Mesothelial cell of epicardium (in vitro differentiated cells): ENCODE measurements at regions not wholly inside any gene's neighbourhood (a gene's known extent, or its start where the extent isn't known, plus 50 kb on each side); places are given as distances from the start of the nearest gene placed in this dataset.
"Not testable (repeated sequence)": the region's sequence is repeated elsewhere in the genome, so short reads cannot be mapped to it uniquely, and the experiment has no call there.

Source experiments
- DNase-seq, 2 experiments: peaks; one replicate each; pipeline ENCODE4 v3.0.0; 2021; ENCODE audit warnings: low spot score in 2 of 2; ENCODE audit not compliant: unreplicated experiment in 2 of 2
- H3K27ac Mint-ChIP-seq: 2 replicates; pipeline ENCODE4 v1.8.0; 2021; ENCODE audit warnings: mixed read lengths
- H3K27me3 Mint-ChIP-seq: 2 replicates; pipeline ENCODE4 v1.8.0; 2021; ENCODE audit warnings: low read depth, mixed read lengths
- H3K36me3 Mint-ChIP-seq: 2 replicates; pipeline ENCODE4 v1.8.0; 2021; ENCODE audit warnings: mixed read lengths
- H3K4me1 Mint-ChIP-seq: 2 replicates; pipeline ENCODE4 v1.8.0; 2021; ENCODE audit warnings: mixed read lengths
- H3K4me3 Mint-ChIP-seq: 2 replicates; pipeline ENCODE4 v1.8.0; 2021; ENCODE audit warnings: mild to moderate bottlenecking, moderate library complexity, mixed read lengths
- H3K9me3 Mint-ChIP-seq: 2 replicates; pipeline ENCODE4 v1.8.0; 2021; ENCODE audit warnings: mixed read lengths
- CTCF ChIP-seq: fragments of 200-600 bp; sonication (generic); IDR thresholded peaks from one replicate; pipeline ENCODE4 v1.5.0; 2021; ENCODE audit warnings: antibody characterized with exemption; ENCODE audit not compliant: unreplicated experiment

- TF ChIP-seq CTCF: no peak
- DNase-seq: no peak
- Mint-ChIP-seq H3K27me3 (peaks cover 39% of the 10 kb centered on the region), H3K9me3 (peaks cover 5% of the 10 kb centered on the region), H3K27ac (no peak overlapping the region), H3K4me1 (peaks cover 2% of the 10 kb centered on the region), H3K36me3 (no peaks in the 10 kb centered on the region), H3K4me3 (no peak overlapping the region)
These were observed 472.4 kb upstream of the SALL3 start for GRCh38 chr18:78507217-78507616.

GRCh38 chr18:78508228-78508824 is 471.3 kb upstream of the SALL3 start:
- H3K27me3 Mint-ChIP-seq: peaks cover 39% of the 10 kb centered on the region
- H3K9me3 Mint-ChIP-seq, H3K4me3 Mint-ChIP-seq, DNase-seq, H3K27ac Mint-ChIP-seq, H3K36me3 Mint-ChIP-seq, H3K4me1 Mint-ChIP-seq: not testable (repeated sequence)

DNA sequence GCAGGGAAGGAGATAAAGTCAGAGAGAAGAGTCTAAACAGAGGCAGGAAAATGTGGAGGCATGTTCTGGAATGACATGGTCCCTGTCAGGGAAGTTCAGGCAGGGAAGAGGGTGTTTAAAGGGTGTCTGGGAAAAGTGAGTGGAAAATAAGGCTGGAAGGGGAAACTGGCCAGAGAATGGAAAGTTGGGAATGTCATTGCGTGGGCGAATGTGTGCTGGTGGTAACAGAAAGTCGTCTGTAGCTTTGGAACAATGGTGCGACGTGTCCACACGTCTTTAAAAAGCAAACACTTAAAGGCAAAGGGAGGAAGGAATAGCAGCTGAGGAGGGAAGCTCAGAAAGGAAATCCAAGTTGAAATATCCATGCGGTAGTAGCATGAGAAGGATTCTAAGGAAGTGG is 469.5 kb upstream of the SALL3 start:
- Mint-ChIP-seq H3K4me1 (peaks cover 2% of the 10 kb centered on the region), H3K9me3 (no peaks in the 10 kb centered on the region), H3K27me3 (peaks cover 38% of the 10 kb centered on the region), H3K4me3 (no peak overlapping the region), H3K27ac (no peak overlapping the region), H3K36me3 (no peaks in the 10 kb centered on the region)
- no peak for DNase-seq
- no peak for TF ChIP-seq CTCF

DNA sequence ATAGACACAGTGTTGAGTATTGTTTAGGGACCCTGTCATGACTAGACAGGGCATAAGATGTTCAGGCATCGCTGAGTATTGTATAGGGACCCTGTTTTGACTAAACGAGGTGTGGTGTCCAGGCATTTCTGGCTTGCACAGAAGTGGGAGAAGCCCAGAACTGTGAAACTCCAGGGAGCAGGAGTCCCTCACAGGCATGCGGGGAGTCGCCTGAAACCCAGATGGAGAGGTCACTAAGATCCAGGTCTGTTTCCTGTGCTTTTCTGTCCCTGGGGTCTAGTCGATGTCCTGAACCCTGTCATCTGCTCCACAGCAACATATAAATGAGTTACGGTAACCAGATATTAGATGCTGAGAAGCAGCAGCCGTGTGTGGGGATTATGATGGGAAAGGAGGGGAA is 469.0 kb upstream of the SALL3 start:
- Mint-ChIP-seq H3K36me3 (no peaks in the 10 kb centered on the region), H3K27ac (no peak overlapping the region), H3K4me1 (peaks cover 2% of the 10 kb centered on the region), H3K9me3 (no peaks in the 10 kb centered on the region), H3K27me3 (peaks cover 35% of the 10 kb centered on the region), H3K4me3 (no peak overlapping the region)
- no peak for DNase-seq
- TF ChIP-seq CTCF: no peak

DNA sequence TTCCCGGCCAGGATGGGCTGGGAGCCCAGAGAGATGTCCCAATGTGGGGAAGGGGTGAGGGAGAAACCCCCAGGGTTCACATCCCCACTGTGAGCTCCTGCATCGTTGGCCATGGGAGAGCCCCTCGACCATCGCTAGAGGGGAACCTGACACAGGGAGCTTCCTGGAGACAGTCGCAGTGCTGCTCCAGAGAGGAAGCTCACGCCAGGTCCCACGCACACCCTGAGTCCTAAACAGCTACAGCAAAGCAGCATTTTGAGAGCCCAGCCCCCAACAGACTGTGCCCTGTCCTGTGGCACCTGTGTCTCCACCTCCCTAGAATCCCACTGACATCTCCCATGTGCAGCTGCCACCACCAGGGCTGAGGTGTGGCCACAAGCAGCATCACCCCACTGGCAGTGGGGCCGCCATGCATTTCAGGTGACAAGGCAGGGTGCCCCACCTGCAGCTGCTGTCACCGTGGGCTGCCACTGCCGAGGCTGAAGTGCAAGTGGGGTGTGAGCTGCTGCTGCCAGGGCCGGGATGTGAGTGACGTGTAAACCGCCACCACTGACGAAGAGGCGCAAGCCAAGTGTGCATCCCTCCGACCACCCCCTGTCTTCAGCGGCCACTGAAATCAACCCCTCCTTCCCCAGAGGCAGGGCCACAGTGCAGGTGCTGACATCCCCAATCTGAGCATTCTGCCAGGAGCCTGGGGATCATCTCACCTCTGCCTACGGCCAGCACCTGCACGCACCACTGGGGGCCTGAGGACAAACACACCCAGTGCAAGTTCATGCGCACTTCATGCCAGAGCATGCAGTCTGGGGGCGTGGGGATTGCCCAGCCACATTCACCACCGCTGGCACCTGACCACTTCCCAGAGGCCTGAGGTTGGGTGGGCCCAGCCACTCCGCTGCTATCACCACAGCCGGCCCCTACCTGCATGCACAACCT is 467.7 kb upstream of the SALL3 start:
- Mint-ChIP-seq H3K9me3 (no peaks in the 10 kb centered on the region), H3K36me3 (no peaks in the 10 kb centered on the region), H3K4me3 (no peak overlapping the region), H3K4me1 (peaks cover 3% of the 10 kb centered on the region), H3K27ac (no peak overlapping the region), H3K27me3 (peaks cover 22% of the 10 kb centered on the region)
- no peak for DNase-seq
- no peak for TF ChIP-seq CTCF
